ENCODE measurements at regions not wholly inside any gene's neighbourhood (a gene's known extent, or its start where the extent isn't known, plus 50 kb on each side); places are given as distances from the start of the nearest gene placed in this dataset.

- TF ChIP-seq EZH2phosphoT487 (IDR thresholded peaks at IDR 0.05; ENCODE audit: borderline replicate concordance) (no peak), EZH2 (IDR thresholded peaks at IDR 0.05) (no peak), POLR2AphosphoS5 (IDR thresholded peaks at IDR 0.05; ENCODE audit: low read depth, low read length) (no peak), ZNF274 (IDR thresholded peaks at IDR 0.05; ENCODE audit: low read depth, low read length) (no peak), CTCF (IDR thresholded peaks at IDR 0.05 in 2 of 3, conservative IDR thresholded peaks at IDR 0.05 in 1 of 3; ENCODE audit: borderline replicate concordance in 1 of 3, insufficient read depth in 1 of 3, low read depth in 2 of 3, low read length in 2 of 3) (no peak), ATF3 (IDR thresholded peaks at IDR 0.05) (no peak), MAX (IDR thresholded peaks at IDR 0.05) (no peak), POLR2A (IDR thresholded peaks at IDR 0.05; ENCODE audit: borderline replicate concordance, extremely low read depth, insufficient read depth, insufficient read length) (no peak), TCF7L2 (IDR thresholded peaks at IDR 0.05; ENCODE audit: borderline replicate concordance, extremely low read depth, insufficient read depth, insufficient read length) (no peak), ZFX (IDR thresholded peaks at IDR 0.05) (no peak), YY1 (IDR thresholded peaks at IDR 0.05; ENCODE audit: extremely low read depth, insufficient replicate concordance, low read depth, low read length) (no peak)
Observed at GRCh38 chr13:32938907-32939306, 77.3 kb upstream of the KL start.

Data from HCT116 (cell line).